Neural cell (in vitro differentiated cells): ENCODE measurements at regions not wholly inside any gene's neighbourhood (a gene's known extent, or its start where the extent isn't known, plus 50 kb on each side); places are given as distances from the start of the nearest gene placed in this dataset.

Experiments used
- EP300 ChIP-seq: fragments of 450-650 bp; conservative IDR thresholded peaks from 2 replicates; pipeline ENCODE4 v1.6.1; 2014; ENCODE audit warnings: antibody characterized with exemption, mild to moderate bottlenecking, moderate library complexity; ENCODE audit not compliant: poor library complexity, severe bottlenecking
- EZH2 ChIP-seq: fragments of 200-600, 300-800 bp; shearing (Covaris generic), sonication (generic); IDR thresholded peaks from 2 replicates; pipeline ENCODE4 v1.6.1; 2014; ENCODE audit warnings: antibody characterized with exemption, low read length, borderline replicate concordance, mild to moderate bottlenecking; ENCODE audit not compliant: insufficient read depth, poor library complexity, severe bottlenecking
- MXI1 ChIP-seq: fragments of 450-650 bp; conservative IDR thresholded peaks from 2 replicates; pipeline ENCODE4 v1.6.1; 2014; ENCODE audit warnings: antibody characterized with exemption, mild to moderate bottlenecking; ENCODE audit not compliant: poor library complexity, severe bottlenecking
- POLR2AphosphoS5 ChIP-seq: IDR thresholded peaks from 2 replicates; pipeline ENCODE4 v1.6.1; 2012
- SMC3 ChIP-seq: fragments of 450-650 bp; conservative IDR thresholded peaks from 2 replicates; pipeline ENCODE4 v1.6.1; 2014; ENCODE audit warnings: antibody characterized with exemption, mild to moderate bottlenecking, moderate library complexity; ENCODE audit not compliant: poor library complexity
- TAF1 ChIP-seq: IDR thresholded peaks from 2 replicates; pipeline ENCODE4 v1.6.1; 2012; ENCODE audit warnings: low read depth
- TF ChIP-seq, protein P1 (sequence below): fragments of 450-650 bp; IDR thresholded peaks from 2 replicates; pipeline ENCODE4 v1.5.1; 2014; ENCODE audit warnings: antibody characterized with exemption, mild to moderate bottlenecking, moderate library complexity; ENCODE audit not compliant: poor library complexity, severe bottlenecking
- TF ChIP-seq, protein P2 (sequence below): IDR thresholded peaks from 2 replicates; pipeline ENCODE4 v1.6.1; 2012; ENCODE audit warnings: borderline replicate concordance

DNA sequence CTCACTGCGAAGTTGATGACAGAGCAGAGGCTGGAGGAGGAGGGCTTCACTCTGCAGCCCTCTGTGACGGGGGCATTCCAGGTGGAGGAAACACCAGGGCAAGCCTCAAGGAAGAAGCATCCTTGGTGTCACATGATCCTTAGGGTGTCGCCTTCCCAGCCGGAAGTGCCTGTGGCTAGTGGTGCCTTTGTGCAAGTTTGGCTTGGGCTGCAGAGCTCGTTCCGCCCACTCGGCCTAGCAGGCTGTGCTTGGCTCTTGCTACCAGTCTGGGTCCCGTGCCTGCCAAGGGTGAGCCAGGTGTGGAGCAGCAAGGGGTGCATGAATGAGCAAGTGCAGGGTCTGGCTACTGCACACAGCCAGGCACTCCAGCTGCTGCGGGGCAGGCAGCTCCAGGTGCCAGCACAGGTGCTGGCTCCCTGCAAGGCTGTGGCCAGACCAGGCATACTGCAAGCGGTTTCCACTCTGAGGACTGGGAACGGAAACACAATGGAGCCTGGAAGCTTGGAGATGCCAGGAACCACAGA is 325.3 kb upstream of the SMIM21 start:
- TF ChIP-seq, protein P1, sequence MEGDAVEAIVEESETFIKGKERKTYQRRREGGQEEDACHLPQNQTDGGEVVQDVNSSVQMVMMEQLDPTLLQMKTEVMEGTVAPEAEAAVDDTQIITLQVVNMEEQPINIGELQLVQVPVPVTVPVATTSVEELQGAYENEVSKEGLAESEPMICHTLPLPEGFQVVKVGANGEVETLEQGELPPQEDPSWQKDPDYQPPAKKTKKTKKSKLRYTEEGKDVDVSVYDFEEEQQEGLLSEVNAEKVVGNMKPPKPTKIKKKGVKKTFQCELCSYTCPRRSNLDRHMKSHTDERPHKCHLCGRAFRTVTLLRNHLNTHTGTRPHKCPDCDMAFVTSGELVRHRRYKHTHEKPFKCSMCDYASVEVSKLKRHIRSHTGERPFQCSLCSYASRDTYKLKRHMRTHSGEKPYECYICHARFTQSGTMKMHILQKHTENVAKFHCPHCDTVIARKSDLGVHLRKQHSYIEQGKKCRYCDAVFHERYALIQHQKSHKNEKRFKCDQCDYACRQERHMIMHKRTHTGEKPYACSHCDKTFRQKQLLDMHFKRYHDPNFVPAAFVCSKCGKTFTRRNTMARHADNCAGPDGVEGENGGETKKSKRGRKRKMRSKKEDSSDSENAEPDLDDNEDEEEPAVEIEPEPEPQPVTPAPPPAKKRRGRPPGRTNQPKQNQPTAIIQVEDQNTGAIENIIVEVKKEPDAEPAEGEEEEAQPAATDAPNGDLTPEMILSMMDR, result no peak
- TF ChIP-seq TAF1 (no peak), EZH2 (no peak), POLR2AphosphoS5 (no peak), SMC3 (no peak), MXI1 (no peak), EP300 (no peak)
- TF ChIP-seq, protein P2, sequence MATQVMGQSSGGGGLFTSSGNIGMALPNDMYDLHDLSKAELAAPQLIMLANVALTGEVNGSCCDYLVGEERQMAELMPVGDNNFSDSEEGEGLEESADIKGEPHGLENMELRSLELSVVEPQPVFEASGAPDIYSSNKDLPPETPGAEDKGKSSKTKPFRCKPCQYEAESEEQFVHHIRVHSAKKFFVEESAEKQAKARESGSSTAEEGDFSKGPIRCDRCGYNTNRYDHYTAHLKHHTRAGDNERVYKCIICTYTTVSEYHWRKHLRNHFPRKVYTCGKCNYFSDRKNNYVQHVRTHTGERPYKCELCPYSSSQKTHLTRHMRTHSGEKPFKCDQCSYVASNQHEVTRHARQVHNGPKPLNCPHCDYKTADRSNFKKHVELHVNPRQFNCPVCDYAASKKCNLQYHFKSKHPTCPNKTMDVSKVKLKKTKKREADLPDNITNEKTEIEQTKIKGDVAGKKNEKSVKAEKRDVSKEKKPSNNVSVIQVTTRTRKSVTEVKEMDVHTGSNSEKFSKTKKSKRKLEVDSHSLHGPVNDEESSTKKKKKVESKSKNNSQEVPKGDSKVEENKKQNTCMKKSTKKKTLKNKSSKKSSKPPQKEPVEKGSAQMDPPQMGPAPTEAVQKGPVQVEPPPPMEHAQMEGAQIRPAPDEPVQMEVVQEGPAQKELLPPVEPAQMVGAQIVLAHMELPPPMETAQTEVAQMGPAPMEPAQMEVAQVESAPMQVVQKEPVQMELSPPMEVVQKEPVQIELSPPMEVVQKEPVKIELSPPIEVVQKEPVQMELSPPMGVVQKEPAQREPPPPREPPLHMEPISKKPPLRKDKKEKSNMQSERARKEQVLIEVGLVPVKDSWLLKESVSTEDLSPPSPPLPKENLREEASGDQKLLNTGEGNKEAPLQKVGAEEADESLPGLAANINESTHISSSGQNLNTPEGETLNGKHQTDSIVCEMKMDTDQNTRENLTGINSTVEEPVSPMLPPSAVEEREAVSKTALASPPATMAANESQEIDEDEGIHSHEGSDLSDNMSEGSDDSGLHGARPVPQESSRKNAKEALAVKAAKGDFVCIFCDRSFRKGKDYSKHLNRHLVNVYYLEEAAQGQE, result no peak
